GM21529 (cell line): ENCODE measurements at regions not wholly inside any gene's neighbourhood (a gene's known extent, or its start where the extent isn't known, plus 50 kb on each side); places are given as distances from the start of the nearest gene placed in this dataset.

Experiments
- ATAC-seq: cut with Tn5 transposase; IDR thresholded peaks from one replicate; pipeline ENCODE4 v1.9.1; 2021; ENCODE audit not compliant: unreplicated experiment

GRCh38 chr11:13104619-13105236, 95.6 kb downstream of the RASSF10 start:
- ATAC-seq = no peak

DNA sequence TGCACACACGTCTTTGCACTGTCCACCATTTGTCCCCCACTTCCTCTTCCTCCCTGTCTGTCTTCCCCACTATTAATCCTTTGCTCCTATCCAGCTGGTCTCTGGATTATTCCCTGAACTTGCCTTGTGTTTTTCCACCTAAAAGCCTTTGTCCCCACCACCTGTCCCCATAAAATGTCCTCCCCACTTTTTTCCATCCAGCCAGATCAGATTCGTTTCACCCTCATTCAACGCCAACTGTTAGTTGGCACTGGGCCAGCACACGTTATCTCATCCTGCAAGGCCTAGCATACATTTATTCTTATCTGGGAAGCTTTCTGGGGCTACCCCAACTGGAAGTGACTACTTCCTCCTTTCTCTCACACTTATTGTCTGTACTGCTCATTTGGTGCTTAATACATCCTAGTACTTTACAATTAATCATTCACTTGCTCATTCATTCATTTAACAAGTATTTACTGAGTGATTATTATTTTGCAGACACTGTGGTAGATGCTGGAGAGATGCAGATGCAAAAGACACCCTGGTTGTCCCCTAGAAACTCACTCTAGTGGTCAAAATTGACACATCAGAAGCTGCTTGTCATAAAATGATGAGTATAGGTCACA, 96.2 kb downstream of the RASSF10 start:
- ATAC-seq = peak; percentile 75

DNA sequence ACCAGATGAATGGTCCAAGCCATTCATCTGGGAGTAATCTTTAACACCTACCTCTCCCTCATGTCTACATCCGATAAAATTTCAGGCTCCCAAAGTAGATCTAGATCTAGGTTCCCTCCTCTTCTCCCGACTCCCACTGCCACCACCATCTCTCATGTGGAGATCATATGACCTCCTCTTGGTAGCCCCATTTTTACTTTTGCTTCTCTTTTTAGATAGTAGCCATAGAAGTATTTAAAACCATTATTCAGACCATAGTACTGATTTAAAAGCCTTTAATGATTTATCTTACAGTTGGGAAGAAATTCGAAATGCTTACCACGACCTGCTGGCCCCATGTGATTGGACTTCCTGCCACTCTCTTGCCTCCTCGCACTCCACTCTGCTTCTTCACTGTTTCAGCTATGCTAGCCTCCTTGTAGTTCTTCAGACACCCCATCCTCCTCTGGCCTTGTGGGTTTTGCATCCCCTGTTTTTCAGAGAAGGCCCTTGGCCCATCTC, 98.5 kb downstream of the RASSF10 start:
- ATAC-seq = no peak

DNA sequence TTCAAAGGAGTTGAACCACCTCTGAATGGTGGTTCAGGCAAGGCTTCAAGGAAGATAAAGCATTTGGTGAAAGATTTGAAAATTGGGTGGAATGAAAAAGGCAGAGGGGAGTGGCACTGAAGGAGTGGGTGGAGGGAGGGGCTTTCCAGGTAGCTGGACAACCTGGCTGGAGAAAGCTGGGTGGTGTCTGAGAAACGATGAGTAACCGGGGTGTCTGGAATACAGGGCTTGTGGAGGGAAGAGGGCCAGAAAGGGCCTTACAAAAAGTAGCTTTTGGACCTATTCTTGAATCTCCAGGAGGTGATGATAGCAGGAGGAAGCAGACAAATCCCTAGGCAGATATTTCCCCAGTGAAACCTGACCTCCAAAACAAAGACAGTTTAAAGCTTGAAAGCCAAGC, 99.3 kb downstream of the RASSF10 start:
- ATAC-seq = no peak

DNA sequence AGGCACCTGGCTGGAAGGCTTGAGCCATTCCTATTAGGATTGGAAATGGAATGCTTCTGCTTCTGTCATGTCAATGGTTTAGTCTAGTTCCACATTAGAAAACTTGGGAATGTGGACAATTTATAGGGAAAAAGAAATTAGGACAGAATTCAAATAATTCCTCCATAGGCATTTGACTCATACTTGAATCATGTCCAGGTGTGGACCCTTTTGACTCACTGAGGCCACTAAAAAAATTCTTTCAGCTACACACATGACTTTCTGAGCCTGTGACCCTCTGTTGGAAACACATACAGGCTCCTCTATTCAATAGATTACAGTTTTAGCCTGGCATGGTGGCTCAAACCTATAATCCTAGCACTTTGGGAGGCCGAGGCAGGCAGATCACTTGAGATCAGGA, 100.5 kb downstream of the RASSF10 start:
- ATAC-seq = no peak

GRCh38 chr11:13110145-13110544, 101.0 kb downstream of the RASSF10 start:
- ATAC-seq = no peak

GRCh38 chr11:13110929-13111812, 102.1 kb downstream of the RASSF10 start:
- ATAC-seq = peak; percentile 16

DNA sequence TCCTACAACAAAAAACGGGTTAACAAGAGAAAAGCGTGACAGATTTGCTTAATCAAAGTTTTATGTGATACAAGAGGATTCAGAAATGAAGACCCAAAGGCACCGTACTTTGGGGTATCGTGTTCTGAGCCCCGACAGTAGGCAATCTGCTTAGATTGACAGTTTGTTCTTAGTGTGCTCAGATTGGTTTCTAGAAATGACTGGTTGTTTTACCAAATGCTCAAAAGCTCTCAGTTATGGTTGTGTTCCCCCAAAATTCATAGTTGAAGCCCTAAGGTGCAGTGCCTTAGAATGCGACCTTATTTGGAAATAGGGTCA, 102.7 kb downstream of the RASSF10 start:
- peak; percentile 49 for ATAC-seq

GRCh38 chr11:13114566-13115379, 105.7 kb downstream of the RASSF10 start:
- ATAC-seq = no peak

DNA sequence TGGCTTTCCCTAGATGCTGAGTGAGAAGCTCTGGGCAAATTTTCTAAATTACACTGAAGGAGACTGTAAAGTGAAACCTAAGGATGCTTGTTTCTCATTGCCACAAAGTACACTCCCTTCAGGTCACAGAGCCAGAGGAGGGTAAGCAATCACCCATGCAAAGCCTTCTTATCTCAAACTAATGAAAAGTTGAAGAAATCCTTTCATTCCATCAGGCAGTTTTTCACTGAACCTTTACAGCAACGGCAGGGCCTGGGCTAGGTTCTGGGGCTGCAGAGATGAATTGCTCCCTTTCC, 106.2 kb downstream of the RASSF10 start:
- ATAC-seq = no peak

GRCh38 chr11:13116491-13116890, 107.4 kb downstream of the RASSF10 start:
- ATAC-seq = no peak

DNA sequence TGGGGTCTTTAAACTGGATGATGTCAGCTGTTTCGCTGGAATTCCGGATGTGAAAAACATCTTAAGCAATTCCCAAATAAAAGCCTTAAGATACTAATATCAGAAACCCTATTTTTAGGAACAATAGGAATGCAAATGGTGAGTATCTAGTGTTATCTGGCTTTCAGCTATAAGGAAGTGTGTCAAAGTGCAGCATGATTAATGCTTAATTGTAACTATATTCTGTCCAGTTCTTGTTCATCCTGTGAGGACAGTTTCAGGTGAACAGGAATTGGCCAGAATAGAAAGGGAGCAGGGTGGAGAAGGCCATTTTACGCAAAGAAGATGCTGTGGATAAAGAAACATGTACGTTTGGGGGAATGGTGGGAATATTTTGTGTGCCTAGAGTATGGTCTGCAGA, 108.2 kb downstream of the RASSF10 start:
- ATAC-seq = no peak

DNA sequence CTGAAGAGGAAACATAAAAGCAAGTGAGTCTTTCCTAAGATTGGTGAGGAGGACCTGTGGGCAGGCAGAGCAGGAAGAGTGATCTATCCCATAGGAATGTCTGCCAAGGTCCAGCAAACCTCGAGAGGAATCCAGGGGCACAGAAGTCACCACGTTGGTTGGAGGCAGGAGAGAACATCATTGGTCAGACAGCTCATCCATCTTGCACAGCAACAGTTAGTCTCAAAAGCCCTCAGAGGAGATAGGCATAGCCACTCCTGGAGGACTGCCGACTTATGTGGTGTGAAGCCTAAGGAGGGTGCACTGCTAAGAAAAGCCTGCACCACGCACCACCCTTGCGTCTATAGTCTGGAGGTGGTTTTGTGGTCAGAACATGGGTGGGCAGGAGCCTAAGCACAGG, 109.1 kb downstream of the RASSF10 start:
- no peak for ATAC-seq

GRCh38 chr11:13118650-13119049, 109.5 kb downstream of the RASSF10 start:
- ATAC-seq = no peak

DNA sequence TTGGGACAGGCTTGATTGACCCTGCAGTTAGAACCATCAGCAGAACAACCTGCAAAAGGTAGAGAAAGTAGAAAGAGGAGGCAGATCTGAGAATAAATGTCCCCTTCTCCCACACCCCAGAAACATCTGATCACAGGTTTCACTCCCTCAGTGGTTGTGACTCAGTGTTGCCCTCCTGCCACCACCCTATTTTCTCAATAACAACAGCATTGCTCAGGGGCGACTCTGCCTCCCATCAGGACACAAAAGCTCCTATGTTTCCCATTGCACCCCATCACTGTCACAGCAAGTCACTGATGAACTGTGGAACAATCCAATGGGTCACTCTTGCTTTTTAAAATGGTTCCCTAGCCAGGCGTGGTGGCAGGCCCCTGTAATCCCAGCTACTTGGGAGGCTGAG, 110.2 kb downstream of the RASSF10 start:
- ATAC-seq = no peak

DNA sequence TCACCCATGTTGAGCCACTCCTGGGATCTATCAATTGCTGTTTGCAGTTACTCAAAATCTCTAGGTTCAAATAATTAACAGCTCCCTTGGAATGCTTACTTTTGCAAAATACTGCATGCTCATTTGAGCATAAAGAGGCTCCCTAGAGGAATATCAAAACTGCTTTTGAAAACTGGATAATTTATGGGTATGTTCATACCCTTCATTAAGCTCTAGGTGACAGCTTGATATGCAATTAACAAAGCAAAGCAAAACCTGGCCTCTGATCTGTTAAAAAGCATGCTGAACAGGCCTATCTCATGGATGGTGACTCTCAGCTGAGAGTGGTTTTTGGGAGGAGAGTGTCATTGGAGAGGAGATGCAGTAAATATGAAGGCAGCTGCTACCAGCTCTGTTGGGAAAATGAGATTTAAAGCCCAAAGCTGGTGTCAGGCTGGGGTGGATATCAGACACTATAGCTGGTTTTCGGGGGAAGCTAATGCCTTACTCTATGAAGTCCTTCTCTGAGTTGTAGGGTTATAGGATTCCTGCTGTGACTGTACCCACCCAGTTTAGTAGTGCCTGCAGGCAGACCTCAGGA, 110.9 kb downstream of the RASSF10 start:
- ATAC-seq = no peak

- no peak for ATAC-seq
Measured at GRCh38 chr11:13120691-13121090, 111.6 kb downstream of the RASSF10 start.

DNA sequence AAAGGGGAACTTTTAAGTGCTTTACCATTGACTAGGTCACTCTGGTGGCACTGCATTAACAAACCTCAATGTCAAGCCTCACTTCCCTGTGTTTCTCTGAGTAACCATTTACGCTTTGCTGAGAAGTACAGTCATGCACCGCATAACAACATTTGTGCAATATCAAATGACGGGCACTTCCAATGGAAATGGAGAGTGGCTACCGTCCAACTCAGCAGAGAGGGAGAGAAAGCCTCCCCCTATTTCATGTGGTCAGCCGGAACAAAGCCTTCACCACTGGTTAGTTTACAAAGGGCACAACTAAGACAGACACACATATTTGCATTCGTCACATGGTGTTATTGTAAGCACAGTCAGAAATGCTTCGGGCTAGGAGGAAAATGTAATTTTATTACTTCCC, 117.3 kb downstream of the RASSF10 start:
- no peak for ATAC-seq

DNA sequence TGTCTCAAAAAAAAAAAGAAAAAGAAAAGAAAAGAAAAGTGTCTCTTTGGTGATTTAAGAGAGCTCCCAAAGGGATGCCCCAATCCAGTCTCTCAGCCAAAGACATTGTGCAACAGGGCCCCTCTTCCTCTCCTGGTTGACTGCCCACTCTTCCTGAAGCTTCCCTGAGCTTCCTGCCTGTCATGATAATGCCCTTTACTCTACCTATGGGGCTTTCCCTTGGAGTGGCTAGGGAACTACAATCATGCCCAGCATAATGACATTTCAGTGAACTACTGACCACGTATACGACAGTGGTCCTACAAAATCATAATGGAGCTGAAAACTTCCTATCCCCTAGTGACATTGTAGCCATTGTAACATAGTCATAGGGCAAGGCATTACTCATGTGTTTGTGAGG, 118.0 kb downstream of the RASSF10 start:
- no peak for ATAC-seq

DNA sequence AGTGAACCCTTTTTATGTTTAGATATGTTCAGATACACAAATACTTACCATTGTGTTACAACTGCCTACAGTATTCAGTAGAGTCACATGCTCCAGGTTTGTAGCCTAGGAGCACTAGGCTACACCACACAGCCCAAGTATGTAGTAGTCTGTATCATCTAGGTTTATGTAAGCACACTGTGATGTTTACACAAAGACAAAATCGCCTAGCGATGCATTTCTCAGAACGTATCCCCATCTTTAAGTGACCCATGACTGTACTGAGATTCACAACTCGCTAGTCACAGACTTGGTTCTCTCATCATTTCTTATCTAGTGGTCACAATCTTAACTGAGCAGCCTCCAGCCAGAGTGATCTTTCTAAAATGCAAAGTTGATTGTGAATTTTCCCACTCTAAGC, 119.2 kb downstream of the RASSF10 start:
- ATAC-seq = no peak

DNA sequence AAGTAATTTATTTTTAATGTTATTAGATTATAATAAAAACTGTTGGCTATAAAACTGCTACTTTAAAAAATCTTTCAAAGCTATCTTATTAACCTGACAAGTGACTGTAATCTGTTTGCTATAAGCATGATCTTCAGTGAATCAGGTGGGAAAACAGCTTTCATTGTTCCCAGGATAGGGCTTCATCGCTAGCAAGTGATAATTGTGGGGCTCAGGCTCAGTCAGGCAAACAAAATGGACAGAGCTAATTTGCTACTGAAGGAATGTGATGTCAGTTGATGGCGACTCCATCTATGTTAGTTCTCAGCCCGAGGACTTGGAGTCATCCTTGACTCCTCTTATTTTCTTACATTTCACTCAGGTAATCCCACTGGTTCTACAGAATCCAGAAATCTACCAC, 125.0 kb downstream of the RASSF10 start:
- ATAC-seq = no peak
